PC-9 (cell line): ENCODE measurements at regions not wholly inside any gene's neighbourhood (a gene's known extent, or its start where the extent isn't known, plus 50 kb on each side); places are given as distances from the start of the nearest gene placed in this dataset.

ENCODE experiments used
- BruUV-seq: library from RNA; stranded (reverse); fragments of 400-500 nt; replicated peaks from 2 replicates; lab custom pipeline; 2021; lab: Mats Ljungman, UMichigan
- CTCF ChIA-PET: fragments of 300-600 bp; sonication (Branson Sonifier 250); formaldehyde crosslinking; loops from one replicate; lab custom pipeline; 2022; ENCODE audit warnings: antibody characterized with exemption; lab: Charles Lee
- POLR2A ChIA-PET: fragments of 300-600 bp; sonication (Branson Sonifier 250); formaldehyde crosslinking; loops from one replicate; lab custom pipeline; 2022; ENCODE audit warnings: antibody characterized with exemption; ENCODE audit not compliant: unreplicated experiment; lab: Charles Lee
- DNase-seq, 2 experiments: peaks; one replicate each; pipeline versions ENCODE4 v3.0.0 to v3.0.0-alpha.2; 2015 to 2022; ENCODE audit warnings: mixed read lengths in 1 of 2
- H2AFZ ChIP-seq: fragments of 200-600 bp; sonication (generic); 2 replicates; pipeline ENCODE4 v1.8.1; 2017; ENCODE audit warnings: antibody characterized with exemption
- H3F3A ChIP-seq: fragments of 200-600 bp; sonication (generic); 2 replicates; pipeline ENCODE4 v1.8.1; 2017; ENCODE audit warnings: antibody characterized with exemption, mild to moderate bottlenecking, low read depth; ENCODE audit not compliant: insufficient read depth
- H3K27ac ChIP-seq: fragments of 200-600 bp; sonication (generic); 2 replicates; pipeline ENCODE4 v1.6.1; 2016; ENCODE audit warnings: mixed run types
- H3K27me3 ChIP-seq: fragments of 200-600 bp; sonication (generic); 2 replicates; pipeline ENCODE4 v1.6.1; 2016; ENCODE audit warnings: low read depth, mixed run types; ENCODE audit not compliant: insufficient read depth
- H3K36me3 ChIP-seq: fragments of 200-600 bp; sonication (generic); 2 replicates; pipeline ENCODE4 v1.6.1; 2016; ENCODE audit warnings: low read depth, mixed run types
- H3K4me1 ChIP-seq: fragments of 200-600 bp; sonication (generic); replicated peaks from 2 replicates; pipeline ENCODE4 v1.6.1; 2016; ENCODE audit warnings: mixed run types; ENCODE audit not compliant: insufficient read depth
- H3K4me2 ChIP-seq: fragments of 200-600 bp; sonication (generic); 2 replicates; pipeline ENCODE4 v1.6.1; 2017; ENCODE audit warnings: mixed run types
- H3K4me3 ChIP-seq: fragments of 200-600 bp; sonication (generic); 2 replicates; pipeline ENCODE4 v1.6.1; 2016; ENCODE audit warnings: mixed run types
- H3K79me2 ChIP-seq: fragments of 200-600 bp; sonication (generic); 2 replicates; pipeline ENCODE4 v1.6.1; 2017; ENCODE audit warnings: low read depth, mixed run types
- H3K9me2 ChIP-seq: fragments of 200-600 bp; sonication (generic); 2 replicates; pipeline ENCODE4 v1.8.1; 2017; ENCODE audit warnings: mild to moderate bottlenecking; ENCODE audit not compliant: insufficient read depth
- H3K9me3 ChIP-seq: fragments of 200-600 bp; sonication (generic); 2 replicates; pipeline ENCODE4 v1.8.1; 2016; ENCODE audit warnings: low read depth; ENCODE audit not compliant: insufficient read depth
- H4K20me1 ChIP-seq: fragments of 200-600 bp; sonication (generic); 2 replicates; pipeline ENCODE4 v1.8.1; 2017; ENCODE audit not compliant: insufficient read depth
- CTCF ChIP-seq: fragments of 200-600 bp; sonication (generic); conservative IDR thresholded peaks from 2 replicates; pipeline ENCODE4 v1.6.1; 2017; ENCODE audit warnings: mixed run types, antibody characterized with exemption, mild to moderate bottlenecking, moderate library complexity
- EZH2 ChIP-seq: fragments of 200-600 bp; sonication (generic); IDR thresholded peaks from 2 replicates; pipeline ENCODE4 v1.8.0; 2017; ENCODE audit warnings: antibody characterized with exemption, low read depth
- intact Hi-C: fragments of 100-400 bp; cut with micrococcal nuclease; formaldehyde crosslinking; loops from one replicate; pipeline ENCODE4 v1.10.0; 2022; ENCODE audit not compliant: unreplicated experiment

GRCh38 chr11:115896084-115896483 lies 391.9 kb upstream of the CADM1 start:
- Histone ChIP-seq H3K9me2 (no peaks in the 10 kb centered on the region), H3K27ac (no peak overlapping the region), H4K20me1 (no peaks in the 10 kb centered on the region), H2AFZ (no peak overlapping the region), H3K36me3 (no peaks in the 10 kb centered on the region), H3K79me2 (no peaks in the 10 kb centered on the region), H3K4me2 (no peak overlapping the region), H3K27me3 (no peaks in the 10 kb centered on the region), H3K4me3 (no peak overlapping the region), H3F3A (no peaks in the 10 kb centered on the region), H3K9me3 (no peaks in the 10 kb centered on the region), H3K4me1 (no peaks in the 10 kb centered on the region)
- intact Hi-C loops, result no loop called here
- no peak for DNase-seq
- ChIA-PET POLR2A (no interaction called here), CTCF (no interaction called here)
- TF ChIP-seq EZH2 (no peak), CTCF (no peak)
- BruUV-seq, result no TSS peak

GRCh38 chr11:115895594-115895993 lies 391.4 kb upstream of the CADM1 start:
- no peaks in the 10 kb centered on the region for H3K27me3 ChIP-seq
- no peak overlapping the region for H3K4me3 ChIP-seq
- intact Hi-C loops, result no loop called here
- BruUV-seq, result no TSS peak
- H4K20me1 ChIP-seq, result no peaks in the 10 kb centered on the region
- POLR2A ChIA-PET, result no interaction called here
- no peak overlapping the region for H2AFZ ChIP-seq
- H3K9me3 ChIP-seq, result no peaks in the 10 kb centered on the region
- CTCF ChIA-PET, result no interaction called here
- no peaks in the 10 kb centered on the region for H3F3A ChIP-seq
- H3K9me2 ChIP-seq, result no peaks in the 10 kb centered on the region
- H3K4me1 ChIP-seq, result no peaks in the 10 kb centered on the region
- H3K27ac ChIP-seq, result no peak overlapping the region
- H3K79me2 ChIP-seq, result no peaks in the 10 kb centered on the region
- DNase-seq, result no peak
- no peaks in the 10 kb centered on the region for H3K36me3 ChIP-seq
- no peak overlapping the region for H3K4me2 ChIP-seq
- TF ChIP-seq EZH2 (no peak), CTCF (no peak)

- Histone ChIP-seq H3K9me3 (no peaks in the 10 kb centered on the region), H3K4me3 (no peak overlapping the region), H3K27ac (no peak overlapping the region), H3K9me2 (no peaks in the 10 kb centered on the region), H3K79me2 (no peaks in the 10 kb centered on the region), H2AFZ (no peak overlapping the region), H3K27me3 (no peaks in the 10 kb centered on the region), H3F3A (no peaks in the 10 kb centered on the region), H3K4me1 (no peaks in the 10 kb centered on the region), H4K20me1 (no peaks in the 10 kb centered on the region), H3K36me3 (no peaks in the 10 kb centered on the region), H3K4me2 (no peak overlapping the region)
- POLR2A ChIA-PET, result no interaction called here
- intact Hi-C loops, result no loop called here
- no peak for DNase-seq
- CTCF ChIA-PET, result no interaction called here
- no TSS peak for BruUV-seq
- TF ChIP-seq CTCF (no peak), EZH2 (no peak)
These were observed 390.0 kb upstream of the CADM1 start for GRCh38 chr11:115894176-115894575.
